Astrocyte of the spinal cord (primary cell): ENCODE measurements at regions not wholly inside any gene's neighbourhood (a gene's known extent, or its start where the extent isn't known, plus 50 kb on each side); places are given as distances from the start of the nearest gene placed in this dataset.

Experiments used
- DNase-seq: peaks from one replicate; pipeline ENCODE4 v3.0.0; 2011; ENCODE audit warnings: low read depth, low spot score
- H3K4me3 ChIP-seq: 2 replicates; pipeline ENCODE4 v1.5.1; 2011; ENCODE audit warnings: low read depth, mild to moderate bottlenecking, low read length, moderate library complexity
- CTCF ChIP-seq: IDR thresholded peaks from 2 replicates; pipeline ENCODE4 v1.5.1; 2012; ENCODE audit warnings: low read depth, mild to moderate bottlenecking, low read length, inconsistent platforms
- in situ Hi-C: cut with HindIII; loops from 2 replicates; pipeline ENCODE4 v1.10.0; 2017; ENCODE audit warnings: low sequenced_read_pairs

- TF ChIP-seq CTCF: no peak
- DNase-seq: no peak
- in situ Hi-C loops: no loop called here
- H3K4me3 ChIP-seq: no peak overlapping the region
Measured at GRCh38 chr7:17186745-17187530, 111.5 kb upstream of the AHR start.

- in situ Hi-C loops: no loop called here
- DNase-seq: no peak
- TF ChIP-seq CTCF: no peak
- no peak overlapping the region for H3K4me3 ChIP-seq
Measured at GRCh38 chr7:17194656-17195055, 103.8 kb upstream of the AHR start.

GRCh38 chr7:17195576-17195975 lies 102.9 kb upstream of the AHR start:
- TF ChIP-seq CTCF: no peak
- in situ Hi-C loops: no loop called here
- no peak for DNase-seq
- no peak overlapping the region for H3K4me3 ChIP-seq

GRCh38 chr7:17205910-17206309 lies 92.5 kb upstream of the AHR start:
- TF ChIP-seq CTCF: no peak
- H3K4me3 ChIP-seq: no peak overlapping the region
- no peak for DNase-seq
- in situ Hi-C loops: no loop called here

GRCh38 chr7:17206349-17206905 lies 92.0 kb upstream of the AHR start:
- no peak for TF ChIP-seq CTCF
- in situ Hi-C loops: no loop called here
- no peak overlapping the region for H3K4me3 ChIP-seq
- DNase-seq: no peak

GRCh38 chr7:17207220-17207619 lies 91.2 kb upstream of the AHR start:
- in situ Hi-C loops: no loop called here
- TF ChIP-seq CTCF: no peak
- no peak for DNase-seq

More at GRCh38 chr7:17207220-17207619, 91.2 kb upstream of the AHR start:
- H3K4me3 ChIP-seq: no peak overlapping the region
